ENCODE measurements at regions not wholly inside any gene's neighbourhood (a gene's known extent, or its start where the extent isn't known, plus 50 kb on each side); places are given as distances from the start of the nearest gene placed in this dataset.

- TF ChIP-seq CTCF (conservative IDR thresholded peaks at IDR 0.05 in 1 of 2, IDR thresholded peaks at IDR 0.05 in 1 of 2; ENCODE audit: low read depth in 1 of 2, low read length in 2 of 2), result no peak
- TF ChIP-seq EZH2 (IDR thresholded peaks at IDR 0.05; ENCODE audit: low read length, missing control alignments), result no peak
These were observed 191.1 kb upstream of the TSC22D2 start for GRCh38 chr3:150216866-150217600.

Data from fibroblast of lung (primary cell).